Osteocyte (in vitro differentiated cells): ENCODE measurements at regions not wholly inside any gene's neighbourhood (a gene's known extent, or its start where the extent isn't known, plus 50 kb on each side); places are given as distances from the start of the nearest gene placed in this dataset.

Source experiments
- DNase-seq: peaks from one replicate; pipeline ENCODE4 v3.0.0; 2021; ENCODE audit warnings: mixed read lengths; ENCODE audit not compliant: unreplicated experiment; ENCODE audit errors: extremely low spot score
- H3K27ac Mint-ChIP-seq: one replicate; pipeline ENCODE4 v1.8.0; 2021; ENCODE audit warnings: mild to moderate bottlenecking, mixed read lengths; ENCODE audit not compliant: unreplicated experiment
- H3K27me3 Mint-ChIP-seq: one replicate; pipeline ENCODE4 v1.8.0; 2021; ENCODE audit warnings: mixed read lengths; ENCODE audit not compliant: unreplicated experiment
- H3K36me3 Mint-ChIP-seq: one replicate; pipeline ENCODE4 v1.8.0; 2021; ENCODE audit warnings: mixed read lengths; ENCODE audit not compliant: unreplicated experiment
- H3K4me1 Mint-ChIP-seq: one replicate; pipeline ENCODE4 v1.8.0; 2021; ENCODE audit warnings: mixed read lengths; ENCODE audit not compliant: unreplicated experiment
- H3K4me3 Mint-ChIP-seq: one replicate; pipeline ENCODE4 v1.8.0; 2021; ENCODE audit warnings: mild to moderate bottlenecking, moderate library complexity, mixed read lengths; ENCODE audit not compliant: unreplicated experiment
- H3K9me3 Mint-ChIP-seq: one replicate; pipeline ENCODE4 v1.8.0; 2021; ENCODE audit warnings: mixed read lengths; ENCODE audit not compliant: unreplicated experiment
- CTCF ChIP-seq: fragments of 200-600 bp; sonication (generic); IDR thresholded peaks from 2 replicates; pipeline ENCODE4 v1.5.0; 2021; ENCODE audit warnings: antibody characterized with exemption, mild to moderate bottlenecking, moderate library complexity

- Mint-ChIP-seq H3K4me1 (no peaks in the 10 kb centered on the region), H3K4me3 (no peak overlapping the region), H3K9me3 (no peaks in the 10 kb centered on the region), H3K27me3 (peaks cover 20% of the 10 kb centered on the region), H3K27ac (no peak overlapping the region), H3K36me3 (no peaks in the 10 kb centered on the region)
- no peak for TF ChIP-seq CTCF
- DNase-seq = no peak
Observed at GRCh38 chr18:49663899-49664890, 102.3 kb downstream of the LIPG start.

GRCh38 chr18:49662506-49662905 lies 100.6 kb downstream of the LIPG start:
- no peak for TF ChIP-seq CTCF
- H3K27ac Mint-ChIP-seq = no peak overlapping the region

GRCh38 chr18:49658823-49659404 lies 97.1 kb downstream of the LIPG start:
- H3K4me1 Mint-ChIP-seq = no peaks in the 10 kb centered on the region
- no peak overlapping the region for H3K4me3 Mint-ChIP-seq
- H3K27ac Mint-ChIP-seq = no peak overlapping the region
- DNase-seq = no peak
- no peaks in the 10 kb centered on the region for H3K9me3 Mint-ChIP-seq
- TF ChIP-seq CTCF = no peak
- peaks cover 5% of the 10 kb centered on the region for H3K27me3 Mint-ChIP-seq
- no peaks in the 10 kb centered on the region for H3K36me3 Mint-ChIP-seq

More at GRCh38 chr18:49662506-49662905, 100.6 kb downstream of the LIPG start:
- peaks cover 6% of the 10 kb centered on the region for H3K27me3 Mint-ChIP-seq
- H3K4me1 Mint-ChIP-seq = no peaks in the 10 kb centered on the region
- no peaks in the 10 kb centered on the region for H3K9me3 Mint-ChIP-seq
- H3K36me3 Mint-ChIP-seq = no peaks in the 10 kb centered on the region
- H3K4me3 Mint-ChIP-seq = no peak overlapping the region
- DNase-seq = no peak

- no peak overlapping the region for H3K27ac Mint-ChIP-seq
- no peaks in the 10 kb centered on the region for H3K9me3 Mint-ChIP-seq
- peaks cover 5% of the 10 kb centered on the region for H3K27me3 Mint-ChIP-seq
- H3K36me3 Mint-ChIP-seq = no peaks in the 10 kb centered on the region
- no peak for TF ChIP-seq CTCF
- no peak for DNase-seq
- peaks cover 3% of the 10 kb centered on the region for H3K4me1 Mint-ChIP-seq
- H3K4me3 Mint-ChIP-seq = no peak overlapping the region
Observed at GRCh38 chr18:49656073-49656692, 94.3 kb downstream of the LIPG start.
